GM12892 (cell line): ENCODE measurements at regions not wholly inside any gene's neighbourhood (a gene's known extent, or its start where the extent isn't known, plus 50 kb on each side); places are given as distances from the start of the nearest gene placed in this dataset.
A peak's percentile ranks its signal among the peaks of the same experiment; 100 is the strongest.

Source experiments
- DNase-seq: peaks from one replicate; pipeline ENCODE4 v3.0.0; 2011; ENCODE audit not compliant: insufficient read length
- FAIRE-seq: peaks from 2 replicates; lab custom pipeline; 2011; peaks lifted over from hg19 to GRCh38; lab: Jason Lieb, UNC
- POLR2A ChIP-seq: IDR thresholded peaks from 2 replicates; pipeline ENCODE4 v1.6.1; 2011; ENCODE audit warnings: low read depth, low read length, control low read depth
- POLR2AphosphoS5 ChIP-seq: IDR thresholded peaks from 2 replicates; pipeline ENCODE4 v1.6.1; 2011; ENCODE audit warnings: low read depth, low read length, control low read depth
- TAF1 ChIP-seq: IDR thresholded peaks from 2 replicates; pipeline ENCODE4 v1.6.1; 2011; ENCODE audit warnings: low read depth, mild to moderate bottlenecking, control low read depth, low read length, borderline replicate concordance

DNA sequence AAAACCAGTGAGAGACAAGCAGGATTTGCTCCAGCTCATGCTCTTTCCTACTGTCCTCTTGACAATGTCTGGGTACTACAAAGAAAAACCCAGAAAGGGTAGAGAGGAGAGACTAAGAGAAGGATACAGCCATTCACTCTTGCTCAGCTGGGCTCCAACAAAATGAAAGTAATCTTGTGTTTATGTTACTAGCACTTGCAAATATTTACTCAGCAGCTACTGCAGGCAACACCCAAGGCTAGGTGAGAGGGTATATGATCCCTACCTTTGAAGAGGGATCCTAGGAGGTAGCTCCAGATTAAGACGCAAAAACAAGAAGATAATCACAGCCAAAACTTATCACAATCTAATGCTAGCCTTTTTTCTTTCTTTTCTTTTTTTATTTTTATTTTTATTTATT lies 329.6 kb upstream of the ACVR2A start:
- no peak for FAIRE-seq
- TF ChIP-seq POLR2A (no peak), POLR2AphosphoS5 (no peak), TAF1 (no peak)
- no peak for DNase-seq

GRCh38 chr2:147512206-147512605 lies 332.6 kb upstream of the ACVR2A start:
- no peak for DNase-seq
- TF ChIP-seq POLR2A: no peak
- no peak for FAIRE-seq

- no peak for TF ChIP-seq POLR2AphosphoS5
- no peak for TF ChIP-seq POLR2A
- no peak for TF ChIP-seq TAF1
- FAIRE-seq: no peak
- DNase-seq: no peak
Measured at GRCh38 chr2:147511491-147511948, 333.3 kb upstream of the ACVR2A start.

- DNase-seq (no peak), FAIRE-seq (no peak)
- TF ChIP-seq POLR2A (no peak), POLR2AphosphoS5 (no peak), TAF1 (no peak)
Measured at GRCh38 chr2:147509821-147510220, 335.0 kb upstream of the ACVR2A start.

- no peak for DNase-seq
- FAIRE-seq: no peak
- TF ChIP-seq POLR2AphosphoS5: no peak
- TF ChIP-seq TAF1: no peak
- TF ChIP-seq POLR2A: no peak
Measured at GRCh38 chr2:147506889-147507288, 337.9 kb upstream of the ACVR2A start.

DNA sequence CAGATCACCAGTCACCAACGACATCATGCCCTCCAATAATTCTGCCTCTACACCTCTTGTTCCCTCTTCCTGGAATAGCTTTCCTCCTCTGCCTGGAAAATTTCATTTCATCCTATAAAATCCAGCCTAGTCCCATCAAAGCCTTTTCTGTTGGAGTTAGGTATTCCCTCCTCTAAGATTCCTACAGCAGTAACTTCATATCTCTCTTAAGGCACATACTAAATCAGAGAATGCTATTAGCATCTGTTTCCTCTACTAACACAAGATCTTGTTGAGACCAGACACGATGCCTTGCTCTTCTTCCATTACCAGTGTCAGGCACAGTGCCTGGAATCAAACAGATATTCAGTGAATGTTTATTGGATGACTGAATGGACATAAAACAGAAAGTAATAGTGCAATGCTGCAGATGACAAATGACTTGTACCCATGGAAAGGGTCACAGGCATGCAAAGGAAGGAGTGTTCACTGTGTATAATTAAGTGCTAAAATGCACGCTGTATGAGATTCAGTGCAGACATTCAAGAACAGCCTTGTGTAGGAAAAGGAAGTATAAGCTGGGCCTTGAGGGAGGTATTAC lies 342.0 kb upstream of the ACVR2A start:
- TF ChIP-seq POLR2A (no peak), POLR2AphosphoS5 (no peak), TAF1 (no peak)
- DNase-seq: no peak
- FAIRE-seq: no peak

DNA sequence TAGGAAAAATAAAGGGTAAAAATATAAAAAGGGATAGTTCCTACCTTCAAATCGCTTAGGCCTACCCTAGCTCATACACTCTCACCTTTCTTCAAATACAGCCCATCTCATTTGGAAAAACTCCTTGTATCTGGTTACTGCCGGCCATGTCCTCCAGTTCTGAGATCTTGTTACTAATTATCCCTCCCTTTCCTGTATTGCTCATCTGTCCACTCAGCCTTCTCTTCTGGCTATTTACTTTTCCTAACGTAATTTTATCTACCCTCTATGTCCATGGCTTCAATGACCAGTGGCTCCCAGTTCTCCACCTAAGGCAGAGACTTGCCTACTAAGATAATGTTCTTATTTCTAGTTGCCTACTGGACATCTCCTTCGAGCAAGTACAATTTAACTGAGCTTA lies 342.9 kb upstream of the ACVR2A start:
- no peak for TF ChIP-seq POLR2AphosphoS5
- no peak for TF ChIP-seq TAF1
- no peak for TF ChIP-seq POLR2A
- DNase-seq: no peak
- FAIRE-seq: no peak

GRCh38 chr2:147500819-147501395 lies 343.9 kb upstream of the ACVR2A start:
- DNase-seq (no peak), FAIRE-seq (no peak)
- TF ChIP-seq TAF1 (no peak), POLR2AphosphoS5 (no peak), POLR2A (no peak)

DNA sequence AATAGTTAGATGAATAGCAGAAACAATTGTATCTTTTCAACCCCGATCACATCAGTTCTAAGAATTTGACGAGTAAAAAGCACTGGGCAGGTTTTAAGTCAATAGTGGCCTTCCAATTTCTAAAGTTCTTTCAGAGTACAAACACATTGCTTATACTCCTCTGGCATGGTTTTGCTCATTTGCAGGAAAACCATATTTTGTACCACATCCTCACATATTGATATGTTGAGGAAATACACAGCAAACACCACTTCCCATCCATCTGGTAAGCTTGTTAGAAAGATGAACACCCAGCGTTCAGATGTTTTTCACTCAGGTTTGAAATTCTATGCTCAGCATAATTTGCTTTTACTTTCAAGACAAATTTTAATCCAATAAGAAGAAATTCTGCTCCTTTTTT lies 344.6 kb upstream of the ACVR2A start:
- no peak for TF ChIP-seq POLR2AphosphoS5
- TF ChIP-seq POLR2A: no peak
- TF ChIP-seq TAF1: no peak
- DNase-seq: no peak
- FAIRE-seq: no peak

GRCh38 chr2:147499785-147500184 lies 345.0 kb upstream of the ACVR2A start:
- TF ChIP-seq POLR2AphosphoS5 (no peak), TAF1 (no peak), POLR2A (no peak)
- no peak for DNase-seq
- peak; percentile 64 for FAIRE-seq

- DNase-seq (no peak), FAIRE-seq (no peak)
- TF ChIP-seq TAF1 (no peak), POLR2AphosphoS5 (no peak), POLR2A (no peak)
Measured at GRCh38 chr2:147495734-147496133, 349.1 kb upstream of the ACVR2A start.

GRCh38 chr2:147492471-147492870 lies 352.4 kb upstream of the ACVR2A start:
- DNase-seq (no peak), FAIRE-seq (no peak)
- TF ChIP-seq TAF1 (no peak), POLR2AphosphoS5 (no peak), POLR2A (no peak)

DNA sequence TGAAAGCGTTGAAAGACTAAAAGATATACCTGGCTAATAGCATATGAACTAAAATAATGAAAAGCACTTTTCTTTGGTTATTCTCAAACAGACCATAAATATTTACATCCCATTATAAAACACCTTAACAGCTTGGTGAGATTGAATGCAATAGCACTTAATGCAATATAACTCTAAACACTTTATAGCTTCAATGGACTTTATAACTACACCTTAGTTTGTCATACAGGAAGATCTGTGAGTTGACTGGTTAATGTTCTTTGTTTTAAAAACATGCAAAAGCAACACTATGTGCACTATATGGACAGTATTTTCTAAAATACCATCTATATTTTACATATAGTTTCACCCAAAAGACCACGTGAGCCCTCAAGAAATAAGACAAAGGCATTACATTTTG lies 353.3 kb upstream of the ACVR2A start:
- no peak for DNase-seq
- no peak for FAIRE-seq
- no peak for TF ChIP-seq POLR2A
